OCI-LY1 (cell line): ENCODE measurements at regions not wholly inside any gene's neighbourhood (a gene's known extent, or its start where the extent isn't known, plus 50 kb on each side); places are given as distances from the start of the nearest gene placed in this dataset.

Experiments used
- EZH2 ChIP-seq: fragments of 200-600 bp; sonication (generic), shearing (Covaris generic); IDR thresholded peaks from 2 replicates; pipeline ENCODE4 v1.8.0; 2017; ENCODE audit warnings: borderline replicate concordance, mixed run types, mild to moderate bottlenecking, antibody characterized with exemption, low read length, moderate library complexity, mixed read lengths
- TF ChIP-seq, protein P1 (sequence below): fragments of 200-600 bp; sonication (generic), shearing (Covaris generic); IDR thresholded peaks from 2 replicates; pipeline ENCODE4 v1.5.1; 2017; ENCODE audit warnings: mild to moderate bottlenecking, antibody characterized with exemption, low read length, moderate library complexity, mixed read lengths

DNA sequence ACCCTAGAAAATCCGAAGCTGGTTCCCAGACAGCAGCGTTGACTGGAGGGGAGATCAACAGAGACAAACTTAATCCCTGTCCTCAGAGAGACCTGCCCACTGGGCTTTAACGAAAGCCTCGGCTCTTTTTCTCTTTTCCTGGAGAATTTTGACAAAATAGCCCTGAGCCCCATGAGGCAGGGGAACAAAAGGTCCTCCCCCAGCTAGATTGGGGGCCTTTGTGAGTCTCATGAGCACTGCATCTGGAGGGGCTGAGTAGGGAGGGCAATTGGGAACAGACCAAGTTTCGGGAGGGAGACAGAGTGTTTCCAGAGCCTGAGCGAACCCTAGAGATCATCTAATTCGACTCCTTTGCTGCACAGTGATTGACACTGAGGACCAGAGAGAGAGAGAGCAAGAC is 123.9 kb upstream of the HAAO start:
- TF ChIP-seq, protein P1, sequence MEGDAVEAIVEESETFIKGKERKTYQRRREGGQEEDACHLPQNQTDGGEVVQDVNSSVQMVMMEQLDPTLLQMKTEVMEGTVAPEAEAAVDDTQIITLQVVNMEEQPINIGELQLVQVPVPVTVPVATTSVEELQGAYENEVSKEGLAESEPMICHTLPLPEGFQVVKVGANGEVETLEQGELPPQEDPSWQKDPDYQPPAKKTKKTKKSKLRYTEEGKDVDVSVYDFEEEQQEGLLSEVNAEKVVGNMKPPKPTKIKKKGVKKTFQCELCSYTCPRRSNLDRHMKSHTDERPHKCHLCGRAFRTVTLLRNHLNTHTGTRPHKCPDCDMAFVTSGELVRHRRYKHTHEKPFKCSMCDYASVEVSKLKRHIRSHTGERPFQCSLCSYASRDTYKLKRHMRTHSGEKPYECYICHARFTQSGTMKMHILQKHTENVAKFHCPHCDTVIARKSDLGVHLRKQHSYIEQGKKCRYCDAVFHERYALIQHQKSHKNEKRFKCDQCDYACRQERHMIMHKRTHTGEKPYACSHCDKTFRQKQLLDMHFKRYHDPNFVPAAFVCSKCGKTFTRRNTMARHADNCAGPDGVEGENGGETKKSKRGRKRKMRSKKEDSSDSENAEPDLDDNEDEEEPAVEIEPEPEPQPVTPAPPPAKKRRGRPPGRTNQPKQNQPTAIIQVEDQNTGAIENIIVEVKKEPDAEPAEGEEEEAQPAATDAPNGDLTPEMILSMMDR, result no peak
- TF ChIP-seq EZH2, result no peak
